ENCODE measurements at regions not wholly inside any gene's neighbourhood (a gene's known extent, or its start where the extent isn't known, plus 50 kb on each side); places are given as distances from the start of the nearest gene placed in this dataset.

DNA sequence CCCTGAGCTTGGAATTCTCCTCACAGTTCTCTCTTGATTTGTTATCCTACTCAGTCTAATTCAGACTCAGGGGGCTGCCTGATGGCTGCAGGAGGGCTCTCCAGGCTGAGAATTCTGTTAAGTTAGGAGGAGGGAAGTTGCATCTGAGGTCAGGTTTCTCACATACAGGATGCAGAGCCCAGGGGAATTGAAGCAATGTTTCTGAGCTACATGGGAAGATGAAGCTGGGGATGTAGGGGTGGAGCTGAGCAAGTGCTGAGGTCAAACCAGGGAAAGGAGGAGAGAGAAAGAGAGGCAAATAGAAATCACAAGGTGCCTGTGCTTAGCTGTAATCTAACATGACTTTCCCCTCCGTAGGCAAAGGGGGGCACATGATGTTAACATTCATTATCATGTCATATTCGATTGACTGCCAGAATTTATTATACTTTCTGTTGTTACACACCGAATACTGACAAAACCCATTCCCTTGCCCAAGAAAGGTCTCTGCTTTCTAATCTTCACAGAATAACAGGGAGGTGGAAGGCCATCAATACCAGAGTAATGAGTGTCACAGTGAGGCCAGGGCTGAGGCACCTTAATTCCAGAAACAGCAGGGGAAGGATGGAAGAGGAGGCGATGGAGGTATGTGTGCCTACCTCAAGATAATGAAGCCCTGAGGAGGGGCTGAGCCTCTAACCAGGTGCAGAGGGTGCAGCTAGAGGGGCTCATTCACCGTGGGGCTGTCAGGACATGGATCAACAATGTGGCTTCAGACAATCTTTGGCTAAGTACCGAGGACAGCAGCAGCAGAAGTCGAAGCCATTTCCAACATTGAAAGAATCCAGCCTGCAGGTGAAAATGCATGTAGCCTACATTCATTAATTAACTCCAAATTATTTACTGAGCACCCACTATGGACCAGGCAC, 205.4 kb upstream of the SNX19 start:
- H3K4me3 ChIP-seq (replicated peaks in 1 of 3): no peak overlapping the region
- intact Hi-C loops (cut with DNase I): no loop called here
- no peaks in the 10 kb centered on the region for H3K4me1 ChIP-seq

DNA sequence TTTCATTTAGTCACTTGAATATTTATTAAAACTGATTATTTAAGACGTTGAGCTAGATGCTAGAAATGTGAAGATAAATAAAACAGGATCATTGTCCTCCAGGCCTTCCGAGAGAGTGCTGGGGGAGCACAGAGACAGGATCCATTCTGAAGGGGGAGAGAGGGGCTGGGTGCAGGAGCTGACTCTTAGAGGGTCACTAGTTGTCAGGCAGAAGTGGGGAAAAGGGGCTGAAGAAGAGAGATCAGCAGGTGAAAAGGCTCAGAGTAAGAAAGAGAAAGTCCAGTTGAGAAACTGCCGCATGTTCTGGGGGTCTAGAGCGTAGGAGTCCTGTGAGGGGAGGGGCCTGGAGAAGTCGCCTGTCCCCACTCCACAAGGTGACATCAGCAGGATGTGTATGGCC, 206.2 kb upstream of the SNX19 start:
- Histone ChIP-seq H3K36me3 (no peaks in the 10 kb centered on the region), H3K4me3 (replicated peaks in 1 of 3) (no peak overlapping the region), H3K4me1 (no peaks in the 10 kb centered on the region), H3K27ac (no peak overlapping the region), H3K27me3 (no peaks in the 10 kb centered on the region), H3K9me3 (no peaks in the 10 kb centered on the region)
- WGBS, 2 donors: 78 to 91% methylated on average over 5 of the region's 5 CpGs
- intact Hi-C loops (cut with DNase I): no loop called here
- TF ChIP-seq, protein P1, sequence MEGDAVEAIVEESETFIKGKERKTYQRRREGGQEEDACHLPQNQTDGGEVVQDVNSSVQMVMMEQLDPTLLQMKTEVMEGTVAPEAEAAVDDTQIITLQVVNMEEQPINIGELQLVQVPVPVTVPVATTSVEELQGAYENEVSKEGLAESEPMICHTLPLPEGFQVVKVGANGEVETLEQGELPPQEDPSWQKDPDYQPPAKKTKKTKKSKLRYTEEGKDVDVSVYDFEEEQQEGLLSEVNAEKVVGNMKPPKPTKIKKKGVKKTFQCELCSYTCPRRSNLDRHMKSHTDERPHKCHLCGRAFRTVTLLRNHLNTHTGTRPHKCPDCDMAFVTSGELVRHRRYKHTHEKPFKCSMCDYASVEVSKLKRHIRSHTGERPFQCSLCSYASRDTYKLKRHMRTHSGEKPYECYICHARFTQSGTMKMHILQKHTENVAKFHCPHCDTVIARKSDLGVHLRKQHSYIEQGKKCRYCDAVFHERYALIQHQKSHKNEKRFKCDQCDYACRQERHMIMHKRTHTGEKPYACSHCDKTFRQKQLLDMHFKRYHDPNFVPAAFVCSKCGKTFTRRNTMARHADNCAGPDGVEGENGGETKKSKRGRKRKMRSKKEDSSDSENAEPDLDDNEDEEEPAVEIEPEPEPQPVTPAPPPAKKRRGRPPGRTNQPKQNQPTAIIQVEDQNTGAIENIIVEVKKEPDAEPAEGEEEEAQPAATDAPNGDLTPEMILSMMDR (IDR thresholded peaks at IDR 0.05): no peak
- TF ChIP-seq POLR2A (IDR thresholded peaks at IDR 0.05): no peak
- DNase-seq: no peak

More for the DNA sequence above, 205.4 kb upstream of the SNX19 start:
- Histone ChIP-seq H3K27me3 (no peaks in the 10 kb centered on the region), H3K27ac (no peak overlapping the region), H3K36me3 (no peaks in the 10 kb centered on the region), H3K9me3 (no peaks in the 10 kb centered on the region)
- 58 to 62% methylated on average over 7 of the region's 7 CpGs for WGBS, 2 donors
- no peak for DNase-seq
- TF ChIP-seq, protein P1 (IDR thresholded peaks at IDR 0.05): no peak
- TF ChIP-seq POLR2A (IDR thresholded peaks at IDR 0.05): no peak

DNA sequence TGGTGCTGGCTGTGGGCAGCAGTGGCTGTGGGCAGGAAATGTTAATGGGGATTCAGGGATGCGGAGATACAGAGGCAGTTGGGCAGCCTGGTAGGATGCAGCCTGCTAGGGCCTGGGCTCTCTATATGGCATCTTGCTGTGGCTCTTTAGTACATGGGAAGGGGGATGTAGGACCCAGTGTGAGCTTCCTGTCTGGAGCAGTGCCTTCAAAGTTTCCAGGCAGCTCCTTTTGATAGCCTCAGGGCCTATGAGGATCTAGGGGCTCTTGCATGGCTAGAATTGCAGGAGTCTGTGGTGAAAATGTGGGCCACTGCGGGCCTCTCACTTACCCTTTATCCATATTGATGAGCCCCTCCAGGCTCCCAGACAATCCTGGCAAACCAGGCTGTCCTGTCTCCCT, 213.2 kb upstream of the SNX19 start:
- no peak for DNase-seq
- H3K9me3 ChIP-seq: no peaks in the 10 kb centered on the region
- H3K36me3 ChIP-seq: no peaks in the 10 kb centered on the region
- H3K4me1 ChIP-seq: no peaks in the 10 kb centered on the region
- no peak overlapping the region for H3K4me3 ChIP-seq (replicated peaks in 1 of 3)
- intact Hi-C loops (cut with DNase I): no loop called here
- TF ChIP-seq, protein P1 (IDR thresholded peaks at IDR 0.05): no peak
- no peak for TF ChIP-seq POLR2A (IDR thresholded peaks at IDR 0.05)
- 85 to 90% methylated on average over 2 of the region's 2 CpGs for WGBS, 2 donors
- H3K27me3 ChIP-seq: no peaks in the 10 kb centered on the region
- no peak overlapping the region for H3K27ac ChIP-seq

DNA sequence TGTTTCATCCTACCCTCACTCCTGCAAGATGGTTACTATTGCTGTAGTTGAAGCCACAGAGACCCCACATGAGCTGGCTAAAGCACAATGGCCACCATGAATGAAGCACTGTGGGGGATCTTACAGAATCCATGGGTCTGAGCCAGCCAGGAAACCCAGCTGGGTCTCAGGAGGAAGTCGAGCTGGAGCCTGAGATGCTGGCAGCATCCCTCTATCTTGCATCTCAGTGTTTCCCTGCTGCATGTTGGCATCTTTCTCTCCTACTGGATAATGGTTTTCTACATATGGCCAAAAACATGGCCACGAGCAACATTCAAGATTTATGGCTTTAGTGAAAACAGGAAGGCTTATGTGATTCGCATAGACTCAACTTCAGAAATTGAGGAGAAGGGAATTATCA, 219.3 kb upstream of the SNX19 start:
- no peak for DNase-seq
- Histone ChIP-seq H3K4me1 (peaks cover 10 to 16% of the 10 kb centered on the region in 2 donors), H3K27ac (no peak overlapping the region), H3K27me3 (no peaks in the 10 kb centered on the region), H3K36me3 (no peaks in the 10 kb centered on the region), H3K9me3 (no peaks in the 10 kb centered on the region), H3K4me3 (replicated peaks in 1 of 3) (no peak overlapping the region)
- TF ChIP-seq, protein P1 (IDR thresholded peaks at IDR 0.05): no peak
- no peak for TF ChIP-seq POLR2A (IDR thresholded peaks at IDR 0.05)
- WGBS, 2 donors: 76 to 88% methylated on average over 3 of the region's 3 CpGs
- intact Hi-C loops (cut with DNase I): no loop called here

DNA sequence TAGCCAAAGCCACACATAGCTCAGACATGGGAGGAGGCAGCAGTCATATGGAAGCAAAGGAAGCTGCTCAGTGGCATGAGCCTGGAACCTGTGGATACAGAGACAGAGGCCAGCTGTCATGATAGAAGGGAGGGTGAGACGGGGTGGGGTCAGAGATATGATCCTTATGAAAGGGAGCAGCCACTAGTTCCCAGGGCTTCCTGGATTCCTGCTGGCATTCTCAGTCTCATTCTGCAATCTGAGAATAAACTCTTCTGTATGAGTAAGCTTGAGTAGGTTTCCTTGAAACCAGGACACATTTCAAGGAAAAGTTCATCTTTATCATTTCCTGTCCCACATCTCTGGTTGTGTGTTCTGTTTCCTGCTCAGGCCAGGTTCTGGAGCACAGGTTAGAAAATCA, 220.2 kb upstream of the SNX19 start:
- H3K4me1 ChIP-seq: peaks cover 10 to 16% of the 10 kb centered on the region in 2 donors
- H3K36me3 ChIP-seq: no peaks in the 10 kb centered on the region
- TF ChIP-seq, protein P1 (IDR thresholded peaks at IDR 0.05): no peak
- no peak for TF ChIP-seq POLR2A (IDR thresholded peaks at IDR 0.05)
- no peak overlapping the region for H3K27ac ChIP-seq
- H3K9me3 ChIP-seq: no peaks in the 10 kb centered on the region
- 0 to 86% methylated on average over 1 of the region's 1 CpG for WGBS, 2 donors
- intact Hi-C loops (cut with DNase I): no loop called here
- no peak for DNase-seq
- H3K27me3 ChIP-seq: no peaks in the 10 kb centered on the region
- H3K4me3 ChIP-seq (replicated peaks in 1 of 3): no peak overlapping the region

Data from thyroid gland (tissue), 4 donors.